Uterus (tissue), 2 donors: ENCODE measurements at regions not wholly inside any gene's neighbourhood (a gene's known extent, or its start where the extent isn't known, plus 50 kb on each side); places are given as distances from the start of the nearest gene placed in this dataset.

Experiments
- CTCF ChIP-seq, 4 experiments: fragments of 200-600 bp in 2 of 4; fragments of 450-650 bp in 2 of 4; sonication (generic) in 2 of 4; IDR thresholded peaks; one replicate each; pipeline ENCODE4 v1.5.1; 2016 to 2019; ENCODE audit warnings: antibody characterized with exemption in 4 of 4, mild to moderate bottlenecking in 2 of 4, moderate library complexity in 1 of 4
- POLR2A ChIP-seq, 2 donors: fragments of 450-650 bp; IDR thresholded peaks; one replicate each; pipeline ENCODE4 v1.6.1; 2016; ENCODE audit warnings: antibody characterized with exemption in 2 of 2, mild to moderate bottlenecking in 1 of 2, moderate library complexity in 1 of 2

GRCh38 chr6:167674486-167674885 is 152.2 kb upstream of the AFDN start:
- TF ChIP-seq CTCF (IDR thresholded peaks at IDR 0.05) (no peak), POLR2A (IDR thresholded peaks at IDR 0.05) (no peak)
